GM23248 (cell line): ENCODE measurements at regions not wholly inside any gene's neighbourhood (a gene's known extent, or its start where the extent isn't known, plus 50 kb on each side); places are given as distances from the start of the nearest gene placed in this dataset.

ENCODE experiments used
- DNase-seq: peaks from one replicate; pipeline ENCODE4 v3.0.0-alpha.2; 2015
- H2AFZ ChIP-seq: fragments of 200-600 bp; sonication (generic); 2 replicates; pipeline ENCODE4 v1.6.1; 2016; ENCODE audit warnings: antibody characterized with exemption
- H3F3A ChIP-seq: fragments of 200-600 bp; sonication (generic); 2 replicates; pipeline ENCODE4 v1.6.1; 2016; ENCODE audit warnings: mild to moderate bottlenecking, antibody characterized with exemption, mixed run types; ENCODE audit not compliant: insufficient read depth
- H3K27ac ChIP-seq: fragments of 200-600 bp; sonication (generic); 2 replicates; pipeline ENCODE4 v1.5.1; 2016; ENCODE audit warnings: mild to moderate bottlenecking
- H3K27me3 ChIP-seq: fragments of 200-600 bp; sonication (generic); replicated peaks from 2 replicates; pipeline ENCODE4 v1.6.1; 2016; ENCODE audit warnings: mild to moderate bottlenecking; ENCODE audit not compliant: insufficient read depth
- H3K36me3 ChIP-seq: fragments of 200-600 bp; sonication (generic); 2 replicates; pipeline ENCODE4 v1.6.1; 2016; ENCODE audit warnings: low read depth, mild to moderate bottlenecking
- H3K4me1 ChIP-seq: fragments of 200-600 bp; sonication (generic); 2 replicates; pipeline ENCODE4 v1.6.1; 2016; ENCODE audit warnings: mild to moderate bottlenecking; ENCODE audit not compliant: insufficient read depth
- H3K4me2 ChIP-seq: fragments of 200-600 bp; sonication (generic); one replicate; pipeline ENCODE4 v1.6.1; 2016; ENCODE audit warnings: mild to moderate bottlenecking; ENCODE audit not compliant: unreplicated experiment
- H3K4me3 ChIP-seq: fragments of 200-600 bp; sonication (generic); 2 replicates; pipeline ENCODE4 v1.5.1; 2016; ENCODE audit warnings: mild to moderate bottlenecking
- H3K79me2 ChIP-seq: fragments of 200-600 bp; sonication (generic); 2 replicates; pipeline ENCODE4 v1.6.1; 2016; ENCODE audit warnings: mild to moderate bottlenecking; ENCODE audit not compliant: insufficient read depth
- H3K9ac ChIP-seq: fragments of 200-600 bp; sonication (generic); 2 replicates; pipeline ENCODE4 v1.6.1; 2016; ENCODE audit warnings: mild to moderate bottlenecking
- H3K9me2 ChIP-seq: fragments of 200-600 bp; sonication (generic); 2 replicates; pipeline ENCODE4 v1.6.1; 2016; ENCODE audit warnings: mixed run types, mild to moderate bottlenecking, moderate library complexity; ENCODE audit not compliant: insufficient read depth
- H3K9me3 ChIP-seq: fragments of 200-600 bp; sonication (generic); one replicate; pipeline ENCODE4 v1.6.1; 2017; ENCODE audit warnings: low read depth
- H4K20me1 ChIP-seq: fragments of 200-600 bp; sonication (generic); 2 replicates; pipeline ENCODE4 v1.6.0; 2016; ENCODE audit not compliant: insufficient read depth
- EZH2 ChIP-seq: fragments of 200-600 bp; sonication (generic); IDR thresholded peaks from 2 replicates; pipeline ENCODE4 v1.6.1; 2018; ENCODE audit warnings: antibody characterized with exemption, mild to moderate bottlenecking; ENCODE audit not compliant: insufficient read depth, poor library complexity, severe bottlenecking
- EZH2phosphoT487 ChIP-seq: fragments of 200-600 bp; sonication (generic); IDR thresholded peaks from 2 replicates; pipeline ENCODE4 v1.6.1; 2018; ENCODE audit warnings: antibody characterized with exemption, moderate library complexity, mild to moderate bottlenecking, low read depth; ENCODE audit not compliant: insufficient read depth
- WGBS, 2 experiments: methylation state at CpG; one replicate each; pipeline ENCODE4 v1.1.6; 2015 to 2017; ENCODE audit warnings: low lambda C conversion rate in 2 of 2, low coverage in 1 of 2; ENCODE audit errors: missing lambda C conversion rate in 2 of 2; 5-methylcytosine and 5-hydroxymethylcytosine counted together
- in situ Hi-C: fragments of 300-500 bp; cut with MboI; formaldehyde crosslinking; loops from 2 replicates; pipeline ENCODE4 v1.15.0; 2020

- Histone ChIP-seq H4K20me1 (no peaks in the 10 kb centered on the region), H3K9me3 (no peaks in the 10 kb centered on the region), H3K9ac (no peak overlapping the region), H3F3A (no peaks in the 10 kb centered on the region), H3K27ac (no peak overlapping the region), H3K9me2 (no peaks in the 10 kb centered on the region), H3K36me3 (no peaks in the 10 kb centered on the region), H2AFZ (no peak overlapping the region), H3K27me3 (peaks cover 42% of the 10 kb centered on the region), H3K4me3 (no peak overlapping the region), H3K4me2 (no peak overlapping the region), H3K4me1 (no peaks in the 10 kb centered on the region), H3K79me2 (no peaks in the 10 kb centered on the region)
- DNase-seq, result no peak
- 61 to 68% methylated on average over 8 to 10 of the region's 10 CpGs for WGBS, 2 experiments
- TF ChIP-seq EZH2phosphoT487 (no peak), EZH2 (no peak)
- in situ Hi-C loops, result no loop called here
These were observed 90.0 kb upstream of the BACH2 start for GRCh38 chr6:90386399-90387382.

GRCh38 chr6:90385759-90386313 lies 89.2 kb upstream of the BACH2 start:
- Histone ChIP-seq H3K79me2 (no peaks in the 10 kb centered on the region), H3K4me2 (no peak overlapping the region), H3K27ac (no peak overlapping the region), H3K4me1 (no peaks in the 10 kb centered on the region), H3K4me3 (no peak overlapping the region), H3F3A (no peaks in the 10 kb centered on the region), H3K9ac (no peak overlapping the region), H2AFZ (no peak overlapping the region), H3K9me2 (no peaks in the 10 kb centered on the region), H3K9me3 (no peaks in the 10 kb centered on the region), H3K27me3 (peaks cover 50% of the 10 kb centered on the region), H3K36me3 (no peaks in the 10 kb centered on the region), H4K20me1 (no peaks in the 10 kb centered on the region)
- WGBS, 2 experiments, result 73 to 74% methylated on average over 1 of the region's 1 CpG
- no peak for TF ChIP-seq EZH2phosphoT487
- no peak for TF ChIP-seq EZH2
- DNase-seq, result no peak
- in situ Hi-C loops, result no loop called here

GRCh38 chr6:90384720-90385119 lies 88.1 kb upstream of the BACH2 start:
- no peak overlapping the region for H3K4me3 ChIP-seq
- no peaks in the 10 kb centered on the region for H3F3A ChIP-seq
- H3K27ac ChIP-seq, result no peak overlapping the region
- H3K9ac ChIP-seq, result no peak overlapping the region
- H3K4me2 ChIP-seq, result no peak overlapping the region
- no peaks in the 10 kb centered on the region for H4K20me1 ChIP-seq
- H3K4me1 ChIP-seq, result no peaks in the 10 kb centered on the region
- H3K36me3 ChIP-seq, result no peaks in the 10 kb centered on the region
- no peak for DNase-seq
- no peak for TF ChIP-seq EZH2
- no peak for TF ChIP-seq EZH2phosphoT487
- no peaks in the 10 kb centered on the region for H3K9me3 ChIP-seq
- no peaks in the 10 kb centered on the region for H3K9me2 ChIP-seq
- no peaks in the 10 kb centered on the region for H3K79me2 ChIP-seq
- peaks cover 54% of the 10 kb centered on the region for H3K27me3 ChIP-seq
- in situ Hi-C loops, result no loop called here
- 67 to 70% methylated on average over 5 of the region's 5 CpGs for WGBS, 2 experiments
- no peak overlapping the region for H2AFZ ChIP-seq

- H3F3A ChIP-seq, result no peaks in the 10 kb centered on the region
- no peaks in the 10 kb centered on the region for H3K9me2 ChIP-seq
- no peaks in the 10 kb centered on the region for H3K36me3 ChIP-seq
- no peak overlapping the region for H3K4me3 ChIP-seq
- no peaks in the 10 kb centered on the region for H3K79me2 ChIP-seq
- no peak overlapping the region for H3K9ac ChIP-seq
- TF ChIP-seq EZH2phosphoT487 (no peak), EZH2 (no peak)
- no peak overlapping the region for H3K4me2 ChIP-seq
- H2AFZ ChIP-seq, result no peak overlapping the region
- H4K20me1 ChIP-seq, result no peaks in the 10 kb centered on the region
- H3K9me3 ChIP-seq, result no peaks in the 10 kb centered on the region
- no peak overlapping the region for H3K27ac ChIP-seq
- in situ Hi-C loops, result no loop called here
- 67% methylated on average over 5 of the region's 5 CpGs for WGBS, 2 experiments
- no peak for DNase-seq
- peaks cover 51% of the 10 kb centered on the region; the same call in 1 of the 2 replicates for H3K27me3 ChIP-seq
- H3K4me1 ChIP-seq, result no peaks in the 10 kb centered on the region
These were observed 86.7 kb upstream of the BACH2 start for GRCh38 chr6:90383196-90383822.
